Stimulated activated effector memory CD8-positive, alpha-beta T cell treated with anti-CD3 and anti-CD28 coated beads, Interleukin-12 subunit alpha, Interleukin-12 subunit beta, amount 100 ng/mL, for 72 hours (primary cell): ENCODE measurements at regions not wholly inside any gene's neighbourhood (a gene's known extent, or its start where the extent isn't known, plus 50 kb on each side); places are given as distances from the start of the nearest gene placed in this dataset.
"Not testable (repeated sequence)": the region's sequence is repeated elsewhere in the genome, so short reads cannot be mapped to it uniquely, and the experiment has no call there.

Experiments
- ATAC-seq: fragments of 150-1000 bp; cut with Tn5 transposase; 2 replicates; pipeline ENCODE4 v1.10.0; 2021
- DNase-seq, 2 donors: peaks; one replicate each; pipeline ENCODE4 v3.0.0; 2021 to 2022; ENCODE audit warnings: low spot score in 2 of 2
- H3K27ac Mint-ChIP-seq: one replicate; pipeline ENCODE4 v1.8.0; 2022; ENCODE audit warnings: mild to moderate bottlenecking, mixed read lengths
- H3K36me3 Mint-ChIP-seq: one replicate; pipeline ENCODE4 v1.8.0; 2022; ENCODE audit warnings: mild to moderate bottlenecking, mixed read lengths
- H3K4me1 Mint-ChIP-seq: one replicate; pipeline ENCODE4 v1.8.0; 2022; ENCODE audit warnings: mixed read lengths
- H3K4me3 Mint-ChIP-seq: one replicate; pipeline ENCODE4 v1.8.0; 2022; ENCODE audit warnings: mild to moderate bottlenecking, mixed read lengths
- H3K9me3 Mint-ChIP-seq: one replicate; pipeline ENCODE4 v1.8.0; 2022; ENCODE audit warnings: mixed read lengths

- DNase-seq (no peak), ATAC-seq (no peak)
- no peaks in the 10 kb centered on the region for H3K9me3 Mint-ChIP-seq
- H3K27ac Mint-ChIP-seq = no peak overlapping the region
- H3K4me3 Mint-ChIP-seq = no peak overlapping the region
- peaks cover 10% of the 10 kb centered on the region for H3K4me1 Mint-ChIP-seq
- H3K36me3 Mint-ChIP-seq = no peaks in the 10 kb centered on the region
Measured at GRCh38 chr11:112538534-112539280, 278.0 kb upstream of the PLET1 start.

- not testable (repeated sequence) for H3K4me3 Mint-ChIP-seq, DNase-seq, H3K27ac Mint-ChIP-seq, H3K9me3 Mint-ChIP-seq, H3K36me3 Mint-ChIP-seq, ATAC-seq
- peaks cover 10% of the 10 kb centered on the region for H3K4me1 Mint-ChIP-seq
Measured at GRCh38 chr11:112539281-112539555, 278.6 kb upstream of the PLET1 start.

- Mint-ChIP-seq H3K4me1 (peaks cover 10% of the 10 kb centered on the region), H3K4me3 (no peak overlapping the region), H3K27ac (no peak overlapping the region), H3K36me3 (no peaks in the 10 kb centered on the region), H3K9me3 (no peaks in the 10 kb centered on the region)
- ATAC-seq = no peak
- no peak for DNase-seq
Measured at GRCh38 chr11:112539741-112540140, 279.1 kb upstream of the PLET1 start.

GRCh38 chr11:112540261-112540660, 279.6 kb upstream of the PLET1 start:
- ATAC-seq (no peak), DNase-seq (no peak)
- Mint-ChIP-seq H3K9me3 (no peaks in the 10 kb centered on the region), H3K4me1 (peaks cover 10% of the 10 kb centered on the region), H3K27ac (no peak overlapping the region), H3K4me3 (no peak overlapping the region), H3K36me3 (no peaks in the 10 kb centered on the region)

- Mint-ChIP-seq H3K4me1 (peaks cover 10% of the 10 kb centered on the region), H3K9me3 (no peaks in the 10 kb centered on the region), H3K27ac (no peak overlapping the region), H3K36me3 (no peaks in the 10 kb centered on the region), H3K4me3 (no peak overlapping the region)
- DNase-seq = no peak
- ATAC-seq = no peak
Measured at GRCh38 chr11:112541140-112542046, 280.7 kb upstream of the PLET1 start.

GRCh38 chr11:112542479-112542878, 281.8 kb upstream of the PLET1 start:
- no peaks in the 10 kb centered on the region for H3K36me3 Mint-ChIP-seq
- no peak for ATAC-seq
- peaks cover 10% of the 10 kb centered on the region for H3K4me1 Mint-ChIP-seq
- DNase-seq = no peak
- no peak overlapping the region for H3K4me3 Mint-ChIP-seq
- no peak overlapping the region for H3K27ac Mint-ChIP-seq
- no peaks in the 10 kb centered on the region for H3K9me3 Mint-ChIP-seq

GRCh38 chr11:112543390-112543789, 282.7 kb upstream of the PLET1 start:
- Mint-ChIP-seq H3K4me1 (peaks cover 10% of the 10 kb centered on the region), H3K27ac (no peak overlapping the region), H3K36me3 (no peaks in the 10 kb centered on the region), H3K4me3 (no peak overlapping the region), H3K9me3 (no peaks in the 10 kb centered on the region)
- DNase-seq (no peak), ATAC-seq (peak; percentile 36)

GRCh38 chr11:112548641-112549040, 288.0 kb upstream of the PLET1 start:
- H3K4me1 Mint-ChIP-seq = no peaks in the 10 kb centered on the region
- no peak overlapping the region for H3K4me3 Mint-ChIP-seq
- ATAC-seq (no peak), DNase-seq (no peak)
- H3K27ac Mint-ChIP-seq = no peak overlapping the region
- no peaks in the 10 kb centered on the region for H3K36me3 Mint-ChIP-seq
- H3K9me3 Mint-ChIP-seq = no peaks in the 10 kb centered on the region

- Mint-ChIP-seq H3K9me3 (no peaks in the 10 kb centered on the region), H3K36me3 (no peaks in the 10 kb centered on the region), H3K4me1 (no peaks in the 10 kb centered on the region), H3K27ac (no peak overlapping the region), H3K4me3 (no peak overlapping the region)
- ATAC-seq (no peak), DNase-seq (no peak)
Measured at GRCh38 chr11:112553205-112553731, 292.6 kb upstream of the PLET1 start.

- Mint-ChIP-seq H3K9me3 (no peaks in the 10 kb centered on the region), H3K36me3 (no peaks in the 10 kb centered on the region), H3K4me3 (no peak overlapping the region), H3K4me1 (no peaks in the 10 kb centered on the region), H3K27ac (no peak overlapping the region)
- ATAC-seq = no peak
- no peak for DNase-seq
Measured at GRCh38 chr11:112554586-112554985, 293.9 kb upstream of the PLET1 start.

GRCh38 chr11:112555491-112556364, 295.1 kb upstream of the PLET1 start:
- peak; percentile 49 to 76 for DNase-seq
- H3K36me3 Mint-ChIP-seq = no peaks in the 10 kb centered on the region
- no peak overlapping the region for H3K27ac Mint-ChIP-seq
- no peaks in the 10 kb centered on the region for H3K4me1 Mint-ChIP-seq
- H3K9me3 Mint-ChIP-seq = no peaks in the 10 kb centered on the region
- H3K4me3 Mint-ChIP-seq = no peak overlapping the region
- peak; percentile 74 for ATAC-seq

- no peaks in the 10 kb centered on the region for H3K36me3 Mint-ChIP-seq
- no peak for ATAC-seq
- H3K4me3 Mint-ChIP-seq = no peak overlapping the region
- no peaks in the 10 kb centered on the region for H3K4me1 Mint-ChIP-seq
- no peak overlapping the region for H3K27ac Mint-ChIP-seq
- H3K9me3 Mint-ChIP-seq = no peaks in the 10 kb centered on the region
- DNase-seq = no peak
Measured at GRCh38 chr11:112558691-112559090, 298.0 kb upstream of the PLET1 start.

GRCh38 chr11:112563808-112564207, 303.1 kb upstream of the PLET1 start:
- Mint-ChIP-seq H3K36me3 (no peaks in the 10 kb centered on the region), H3K4me1 (no peaks in the 10 kb centered on the region), H3K9me3 (no peaks in the 10 kb centered on the region), H3K4me3 (no peak overlapping the region), H3K27ac (no peak overlapping the region)
- DNase-seq (no peak), ATAC-seq (no peak)

GRCh38 chr11:112564228-112564955, 303.7 kb upstream of the PLET1 start:
- H3K36me3 Mint-ChIP-seq = no peaks in the 10 kb centered on the region
- peak; percentile 57 for ATAC-seq
- no peaks in the 10 kb centered on the region for H3K9me3 Mint-ChIP-seq
- no peak overlapping the region for H3K27ac Mint-ChIP-seq
- no peak for DNase-seq
- no peaks in the 10 kb centered on the region for H3K4me1 Mint-ChIP-seq
- no peak overlapping the region for H3K4me3 Mint-ChIP-seq

GRCh38 chr11:112565551-112565950, 304.9 kb upstream of the PLET1 start:
- H3K4me3 Mint-ChIP-seq = no peak overlapping the region
- H3K9me3 Mint-ChIP-seq = no peaks in the 10 kb centered on the region
- H3K36me3 Mint-ChIP-seq = no peaks in the 10 kb centered on the region
- no peak for DNase-seq
- ATAC-seq = no peak
- no peak overlapping the region for H3K27ac Mint-ChIP-seq
- no peaks in the 10 kb centered on the region for H3K4me1 Mint-ChIP-seq
